ENCODE measurements at regions not wholly inside any gene's neighbourhood (a gene's known extent, or its start where the extent isn't known, plus 50 kb on each side); places are given as distances from the start of the nearest gene placed in this dataset.
"Not testable (repeated sequence)": the region's sequence is repeated elsewhere in the genome, so short reads cannot be mapped to it uniquely, and the experiment has no call there.

GRCh38 chr15:23750179-23750578 is 63.1 kb upstream of the NDN start:
- no peak for DNase-seq (ENCODE audit: low read depth)

DNA sequence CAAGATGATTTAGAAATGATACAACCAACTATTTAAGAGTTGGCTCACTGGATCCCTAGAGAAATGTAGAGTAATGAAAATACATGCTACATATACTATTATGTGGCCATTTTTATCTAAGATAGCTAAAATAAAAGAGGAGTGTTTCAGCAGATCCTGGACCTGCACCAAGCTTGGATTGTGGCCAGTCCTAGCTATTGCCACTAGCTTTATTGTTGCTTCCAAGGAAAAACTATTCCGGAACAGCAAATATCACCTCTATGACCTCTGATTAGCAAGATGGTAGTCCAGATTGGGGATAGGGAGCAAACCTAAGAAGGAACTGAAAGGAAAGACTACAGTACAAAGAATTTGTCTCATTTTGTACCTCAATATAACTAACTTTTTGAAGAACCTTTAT is 63.7 kb upstream of the NDN start:
- no peak for DNase-seq (ENCODE audit: low read depth)

DNA sequence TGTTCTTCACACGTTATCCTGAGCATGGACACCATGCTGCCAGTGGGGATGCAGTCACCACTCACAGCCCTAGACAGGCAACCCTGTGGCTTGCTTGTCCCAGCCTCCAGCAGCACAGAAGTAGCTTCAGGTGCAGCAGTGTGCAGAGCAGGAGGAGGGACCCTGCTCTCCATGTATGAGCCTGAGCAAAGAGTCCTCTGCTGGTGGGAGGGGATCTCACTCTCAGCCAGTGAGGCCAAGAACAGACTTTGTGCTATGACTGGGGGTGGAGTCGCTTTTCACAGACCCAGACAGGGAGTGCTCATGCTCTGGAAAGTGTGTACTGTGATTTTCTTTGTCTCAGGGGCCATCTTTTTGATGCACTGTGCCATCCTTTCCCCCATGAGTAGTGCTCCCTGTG is 66.1 kb upstream of the NDN start:
- DNase-seq (ENCODE audit: low read depth), result no peak

DNA sequence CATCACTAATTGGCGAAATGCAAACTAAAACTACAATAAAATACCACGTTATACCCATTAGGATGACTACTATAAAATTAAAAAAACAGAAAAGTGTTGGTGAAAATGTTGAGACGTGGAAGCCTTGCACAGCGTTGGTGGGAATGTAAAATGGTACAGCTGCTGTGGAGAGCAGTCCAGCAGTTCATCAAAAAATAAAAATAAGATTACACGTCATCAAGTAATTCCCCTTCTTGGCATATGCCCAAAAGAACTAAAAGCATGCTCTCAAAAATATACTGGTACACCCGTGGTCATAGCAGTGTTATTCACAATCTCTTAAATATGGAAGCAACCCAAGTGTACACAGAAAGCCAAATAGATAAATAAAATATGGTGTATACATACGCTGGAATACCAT is 71.8 kb upstream of the NDN start:
- DNase-seq (ENCODE audit: low read depth), result no peak

GRCh38 chr15:23760024-23760423 is 72.9 kb upstream of the NDN start:
- DNase-seq (ENCODE audit: low read depth), result no peak

GRCh38 chr15:23761386-23761785 is 74.3 kb upstream of the NDN start:
- DNase-seq (ENCODE audit: low read depth), result no peak

GRCh38 chr15:23762026-23762425 is 74.9 kb upstream of the NDN start:
- DNase-seq (ENCODE audit: low read depth), result no peak

DNA sequence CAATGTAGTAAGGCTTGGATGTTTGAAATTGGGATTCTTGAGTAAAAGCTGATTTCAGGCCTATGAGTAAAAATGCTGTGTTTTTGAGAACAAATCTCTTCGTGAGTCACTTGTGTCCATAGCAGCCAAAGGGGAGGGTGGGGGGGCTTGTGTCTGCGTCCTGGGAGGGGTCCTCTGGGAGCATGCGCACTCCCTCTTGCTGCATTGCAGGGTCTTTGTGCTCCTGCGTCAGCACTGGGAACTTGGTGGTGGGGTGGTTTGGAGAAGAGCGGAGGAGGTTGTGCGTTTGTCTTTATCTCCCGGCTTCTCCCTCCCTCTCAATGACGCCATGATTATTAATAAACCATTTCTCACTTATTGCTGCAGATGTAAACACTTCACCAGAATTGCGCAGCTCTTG is 75.9 kb upstream of the NDN start:
- DNase-seq (ENCODE audit: low read depth), result no peak

- no peak for DNase-seq (ENCODE audit: low read depth)
These were observed 77.2 kb upstream of the NDN start for GRCh38 chr15:23764306-23764705.

DNA sequence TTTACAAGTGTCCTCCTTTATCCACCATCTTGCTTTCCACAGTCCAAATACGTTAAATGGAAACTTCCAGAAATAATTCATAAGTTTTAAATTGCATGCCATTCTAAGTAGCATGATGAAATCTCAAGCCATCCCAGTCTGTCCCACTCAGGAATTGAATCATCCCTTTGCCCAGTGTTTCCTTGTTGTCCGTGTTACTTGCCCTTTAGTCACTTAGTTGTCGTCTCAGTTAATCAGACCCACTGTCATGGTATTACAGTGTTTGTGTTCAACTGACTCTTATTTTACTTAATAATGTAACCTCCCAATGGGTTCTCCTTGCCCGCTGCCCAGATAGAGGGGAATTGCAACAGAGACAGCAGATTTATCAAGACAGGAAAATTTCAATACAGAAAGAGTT is 77.6 kb upstream of the NDN start:
- no peak for DNase-seq (ENCODE audit: low read depth)

DNA sequence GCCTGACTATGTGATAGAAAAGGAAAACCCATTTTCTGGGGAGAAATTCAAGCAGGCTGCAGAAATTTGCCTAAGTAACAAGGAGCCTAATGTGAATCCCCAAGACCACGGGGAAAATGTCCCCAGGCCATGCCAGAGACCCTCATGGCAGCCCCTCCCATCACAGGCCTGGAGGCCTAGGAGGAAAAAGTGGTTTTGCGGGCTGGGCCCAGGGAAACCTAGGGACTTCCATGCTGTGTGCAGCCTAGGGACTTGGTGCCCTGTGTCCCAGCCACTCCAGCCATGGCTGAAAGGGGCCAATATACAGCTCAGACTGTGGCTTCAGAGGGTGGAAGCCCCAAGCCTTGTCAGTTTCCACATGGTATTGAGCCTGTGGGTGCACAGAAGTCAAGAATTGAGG is 79.7 kb upstream of the NDN start:
- not testable (repeated sequence) for DNase-seq (ENCODE audit: low read depth)

DNA sequence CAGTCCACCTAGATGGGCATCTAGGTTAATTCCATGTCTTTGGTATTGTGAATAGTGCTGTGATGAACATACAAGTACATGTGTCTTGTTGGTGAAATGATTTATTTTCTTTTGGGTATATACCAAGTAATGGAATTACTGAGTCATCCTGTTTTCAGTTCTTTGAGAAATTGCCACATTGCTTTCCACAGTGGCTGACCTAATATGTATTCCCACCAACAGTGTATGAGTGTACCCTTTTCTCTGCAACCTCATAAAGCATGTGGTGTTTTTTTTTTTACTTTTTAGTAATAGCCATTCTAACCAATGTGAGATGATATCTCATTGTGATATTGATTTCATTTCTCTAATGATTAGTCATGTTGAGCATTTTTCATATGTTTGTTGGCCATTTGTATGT is 86.0 kb upstream of the NDN start:
- no peak for DNase-seq (ENCODE audit: low read depth)

- DNase-seq (ENCODE audit: low read depth), result no peak
These were observed 100.4 kb upstream of the NDN start for GRCh38 chr15:23787346-23788105.

GRCh38 chr15:23793191-23793680 is 106.1 kb upstream of the NDN start:
- no peak for DNase-seq (ENCODE audit: low read depth)

GRCh38 chr15:23797747-23798446 is 110.8 kb upstream of the NDN start:
- DNase-seq (ENCODE audit: low read depth), result no peak

DNA sequence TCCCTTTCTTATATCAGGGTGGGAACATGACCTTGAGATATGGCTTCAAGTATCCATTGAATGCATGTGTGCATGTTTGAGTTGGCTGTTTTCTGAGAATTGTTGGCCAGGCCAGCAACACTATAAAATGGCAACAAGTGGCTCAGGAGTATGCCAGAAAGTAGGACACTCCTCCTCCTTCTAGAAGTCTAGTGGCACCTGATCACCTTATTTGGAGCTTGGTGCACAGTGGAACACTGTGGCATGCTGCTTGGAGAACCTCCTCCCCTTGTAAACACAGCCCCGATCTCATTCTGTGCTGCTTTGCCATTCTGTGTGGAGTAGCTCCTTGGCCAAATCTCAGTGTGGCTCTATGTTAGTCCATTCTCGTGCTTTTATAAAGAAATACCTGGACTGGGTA is 114.8 kb upstream of the NDN start:
- no peak for DNase-seq (ENCODE audit: low read depth)

DNA sequence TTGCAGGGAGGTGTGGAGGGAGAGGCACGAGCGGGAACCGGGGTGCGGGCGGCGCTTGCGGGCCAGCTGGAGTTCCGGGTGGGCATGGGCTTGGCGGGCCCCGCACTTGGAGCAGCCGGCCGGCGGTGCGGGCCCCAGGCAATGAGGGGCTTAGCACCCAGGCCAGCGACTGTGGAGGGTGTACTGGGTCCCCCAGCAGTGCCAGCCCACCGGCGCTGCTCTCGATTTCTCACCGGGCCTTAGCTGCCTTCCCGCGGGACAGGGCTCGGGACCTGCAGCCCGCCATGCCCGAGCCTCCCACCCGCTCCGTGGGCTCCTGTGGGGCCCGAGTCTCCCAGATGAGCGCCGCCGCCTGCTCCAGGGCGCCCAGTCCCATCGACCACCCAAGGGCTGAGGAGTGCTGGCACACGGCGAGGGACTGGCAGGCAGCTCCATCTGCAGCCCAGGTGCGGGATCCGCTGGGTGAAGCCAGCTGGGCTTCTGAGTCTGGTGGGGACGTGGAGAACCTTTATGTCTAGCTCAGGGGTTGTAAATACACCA is 115.9 kb upstream of the NDN start:
- not testable (repeated sequence) for DNase-seq (ENCODE audit: low read depth)

GRCh38 chr15:23806980-23807379 is 119.9 kb upstream of the NDN start:
- DNase-seq (ENCODE audit: low read depth), result no peak

DNA sequence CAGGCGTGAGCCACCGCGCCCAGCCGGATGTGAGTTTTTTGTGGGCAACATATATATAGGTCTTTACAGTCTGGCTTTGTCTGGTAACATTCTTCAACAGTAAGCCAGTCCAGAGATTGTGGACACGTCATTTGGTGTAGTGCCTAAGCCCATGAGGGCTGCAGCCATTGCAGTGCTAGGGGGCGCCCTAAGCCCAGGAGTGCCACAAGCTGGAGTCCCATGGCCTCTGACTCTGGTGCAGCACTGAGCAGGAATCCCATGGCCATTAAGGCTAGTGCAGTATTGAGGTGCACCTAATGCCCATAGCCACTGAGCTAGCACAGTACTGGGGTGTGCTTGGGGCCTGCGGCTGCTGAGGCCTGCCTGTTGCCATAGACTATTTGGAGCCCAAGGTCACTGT is 136.4 kb upstream of the NDN start:
- no peak for DNase-seq (ENCODE audit: low read depth)

DNA sequence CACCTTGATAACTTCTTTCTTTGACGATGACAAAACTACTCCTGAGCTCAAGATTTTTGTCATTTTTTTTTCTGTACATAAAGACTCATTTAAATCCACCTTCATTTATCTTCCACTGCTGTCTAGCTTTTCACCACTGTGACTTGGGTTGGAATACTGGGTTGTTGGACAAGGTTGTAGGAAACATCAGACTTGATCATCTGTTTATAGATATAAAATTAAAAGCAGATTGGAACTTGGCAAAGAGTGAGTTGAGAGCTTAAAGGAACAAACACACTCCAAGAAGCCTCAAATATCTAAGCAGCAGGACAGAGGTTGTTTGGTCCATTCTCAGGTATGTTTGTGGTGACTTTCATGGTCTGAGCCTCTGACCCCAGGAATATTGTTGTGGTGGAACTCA is 141.7 kb upstream of the NDN start:
- no peak for DNase-seq (ENCODE audit: low read depth)

DNA sequence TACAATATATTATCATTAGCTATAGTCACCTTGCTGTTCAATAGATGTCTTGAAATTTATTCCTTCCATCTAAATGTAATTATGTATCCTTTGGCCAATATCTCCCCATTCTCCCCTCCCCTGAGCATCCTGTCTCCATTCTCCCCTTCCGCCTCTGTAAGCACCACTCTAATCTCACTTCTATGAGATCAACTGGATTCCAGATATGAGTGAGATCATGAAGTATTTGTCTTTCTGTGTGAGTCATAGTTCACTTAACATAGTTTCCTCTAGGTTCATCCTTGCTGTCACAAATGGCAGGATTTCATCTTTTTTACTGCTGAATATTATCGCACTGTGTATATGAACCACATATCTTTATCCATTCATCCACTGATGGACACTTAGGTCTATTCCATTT is 148.8 kb upstream of the NDN start:
- DNase-seq (ENCODE audit: low read depth), result no peak

- no peak for DNase-seq (ENCODE audit: low read depth)
These were observed 152.9 kb upstream of the NDN start for GRCh38 chr15:23839893-23840474.

GRCh38 chr15:23846218-23846617 is 159.1 kb upstream of the NDN start:
- no peak for DNase-seq (ENCODE audit: low read depth)

Measured in stimulated activated CD8-positive, alpha-beta memory T cell treated with anti-CD3 and anti-CD28 coated beads, Interleukin-15, amount 100 ng/mL, for 24 hours (primary cell).